MM.1S (cell line): ENCODE measurements at regions not wholly inside any gene's neighbourhood (a gene's known extent, or its start where the extent isn't known, plus 50 kb on each side); places are given as distances from the start of the nearest gene placed in this dataset.

Experiments used
- EZH2 ChIP-seq: fragments of 300-600 bp; sonication (generic); optimal IDR thresholded peaks from 2 replicates; pipeline ENCODE3; 2017; ENCODE audit warnings: low read depth, mild to moderate bottlenecking, antibody characterized with exemption, low read length, mixed read lengths
- EZH2phosphoT487 ChIP-seq: fragments of 300-600 bp; sonication (generic); IDR thresholded peaks from 2 replicates; pipeline ENCODE4 v1.6.1; 2018; ENCODE audit warnings: antibody characterized with exemption, low read length
- TF ChIP-seq, protein P1 (sequence below): fragments of 300-600 bp; sonication (generic); IDR thresholded peaks from 2 replicates; pipeline ENCODE4 v1.5.1; 2016; ENCODE audit warnings: antibody characterized with exemption, low read length, mixed read lengths

DNA sequence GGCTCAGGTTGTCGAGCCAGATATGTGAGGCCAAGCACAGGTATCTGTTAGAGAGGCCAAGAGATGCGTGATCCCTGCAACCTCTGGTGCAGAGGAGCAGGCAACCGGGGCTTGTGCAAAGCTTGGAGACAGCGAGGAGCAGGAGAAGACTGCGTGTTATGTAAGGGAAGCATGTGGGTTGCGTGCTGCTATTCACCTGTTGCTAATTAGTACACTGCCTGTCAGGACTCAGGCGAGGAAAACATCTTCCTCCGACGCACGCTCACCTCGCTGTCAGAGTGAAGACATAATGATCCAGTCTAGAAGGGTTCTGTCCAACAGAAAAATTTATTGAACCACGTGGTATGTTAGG, 102.5 kb downstream of the HNRNPLL start:
- TF ChIP-seq, protein P1, sequence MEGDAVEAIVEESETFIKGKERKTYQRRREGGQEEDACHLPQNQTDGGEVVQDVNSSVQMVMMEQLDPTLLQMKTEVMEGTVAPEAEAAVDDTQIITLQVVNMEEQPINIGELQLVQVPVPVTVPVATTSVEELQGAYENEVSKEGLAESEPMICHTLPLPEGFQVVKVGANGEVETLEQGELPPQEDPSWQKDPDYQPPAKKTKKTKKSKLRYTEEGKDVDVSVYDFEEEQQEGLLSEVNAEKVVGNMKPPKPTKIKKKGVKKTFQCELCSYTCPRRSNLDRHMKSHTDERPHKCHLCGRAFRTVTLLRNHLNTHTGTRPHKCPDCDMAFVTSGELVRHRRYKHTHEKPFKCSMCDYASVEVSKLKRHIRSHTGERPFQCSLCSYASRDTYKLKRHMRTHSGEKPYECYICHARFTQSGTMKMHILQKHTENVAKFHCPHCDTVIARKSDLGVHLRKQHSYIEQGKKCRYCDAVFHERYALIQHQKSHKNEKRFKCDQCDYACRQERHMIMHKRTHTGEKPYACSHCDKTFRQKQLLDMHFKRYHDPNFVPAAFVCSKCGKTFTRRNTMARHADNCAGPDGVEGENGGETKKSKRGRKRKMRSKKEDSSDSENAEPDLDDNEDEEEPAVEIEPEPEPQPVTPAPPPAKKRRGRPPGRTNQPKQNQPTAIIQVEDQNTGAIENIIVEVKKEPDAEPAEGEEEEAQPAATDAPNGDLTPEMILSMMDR, result no peak
- TF ChIP-seq EZH2 (no peak), EZH2phosphoT487 (no peak)
